ENCODE measurements at regions not wholly inside any gene's neighbourhood (a gene's known extent, or its start where the extent isn't known, plus 50 kb on each side); places are given as distances from the start of the nearest gene placed in this dataset.

DNA sequence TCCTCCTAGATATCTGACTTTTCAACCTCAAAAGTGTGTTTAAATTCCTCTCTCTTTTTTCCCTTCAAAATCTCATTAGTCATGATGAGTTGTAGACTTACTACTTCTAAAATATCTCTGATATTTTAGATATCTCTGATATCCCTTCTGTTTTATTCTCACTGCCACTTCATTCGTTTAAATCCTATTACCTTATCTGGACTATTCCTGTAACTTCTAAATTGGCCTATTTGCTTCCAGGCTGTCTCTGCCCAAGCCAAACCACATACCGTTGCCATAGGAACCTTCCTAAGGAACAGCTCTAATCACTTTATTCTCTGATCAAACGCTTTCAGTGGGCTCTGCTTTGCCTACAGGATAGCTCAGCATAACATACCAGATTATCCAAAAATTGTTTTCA is 333.1 kb upstream of the CHRM3 start:
- no peak overlapping the region for H3K4me3 ChIP-seq (replicated peaks in 1 of 2; ENCODE audit: low read depth in 2 of 2, low read length in 2 of 2)
- no peak for DNase-seq (ENCODE audit: low read depth in 2 of 2)
- TF ChIP-seq, protein P1, sequence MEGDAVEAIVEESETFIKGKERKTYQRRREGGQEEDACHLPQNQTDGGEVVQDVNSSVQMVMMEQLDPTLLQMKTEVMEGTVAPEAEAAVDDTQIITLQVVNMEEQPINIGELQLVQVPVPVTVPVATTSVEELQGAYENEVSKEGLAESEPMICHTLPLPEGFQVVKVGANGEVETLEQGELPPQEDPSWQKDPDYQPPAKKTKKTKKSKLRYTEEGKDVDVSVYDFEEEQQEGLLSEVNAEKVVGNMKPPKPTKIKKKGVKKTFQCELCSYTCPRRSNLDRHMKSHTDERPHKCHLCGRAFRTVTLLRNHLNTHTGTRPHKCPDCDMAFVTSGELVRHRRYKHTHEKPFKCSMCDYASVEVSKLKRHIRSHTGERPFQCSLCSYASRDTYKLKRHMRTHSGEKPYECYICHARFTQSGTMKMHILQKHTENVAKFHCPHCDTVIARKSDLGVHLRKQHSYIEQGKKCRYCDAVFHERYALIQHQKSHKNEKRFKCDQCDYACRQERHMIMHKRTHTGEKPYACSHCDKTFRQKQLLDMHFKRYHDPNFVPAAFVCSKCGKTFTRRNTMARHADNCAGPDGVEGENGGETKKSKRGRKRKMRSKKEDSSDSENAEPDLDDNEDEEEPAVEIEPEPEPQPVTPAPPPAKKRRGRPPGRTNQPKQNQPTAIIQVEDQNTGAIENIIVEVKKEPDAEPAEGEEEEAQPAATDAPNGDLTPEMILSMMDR (IDR thresholded peaks at IDR 0.05; ENCODE audit: low read depth, low read length): no peak

DNA sequence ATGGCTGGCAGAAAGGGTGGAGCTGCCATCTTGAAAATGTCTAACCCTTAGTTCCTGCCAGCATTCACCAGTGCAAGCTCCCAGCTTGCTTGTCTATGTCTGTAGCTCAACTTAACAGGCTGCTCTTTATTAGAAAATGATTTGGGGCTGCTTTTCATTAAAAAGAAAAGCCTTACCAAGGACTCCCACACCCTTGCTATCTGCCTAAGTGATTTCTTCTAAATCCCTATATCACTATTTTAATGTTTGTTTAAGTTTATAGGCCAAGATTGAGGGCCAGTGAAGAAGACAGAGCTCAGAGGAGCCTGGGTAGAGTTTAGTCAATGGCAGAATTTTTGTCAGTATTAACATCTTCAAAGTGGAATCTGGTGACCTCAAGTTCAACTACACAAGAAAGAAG is 336.8 kb upstream of the CHRM3 start:
- no peak for DNase-seq (ENCODE audit: low read depth in 2 of 2)
- H3K4me3 ChIP-seq (replicated peaks in 1 of 2; ENCODE audit: low read depth in 2 of 2, low read length in 2 of 2): no peak overlapping the region
- TF ChIP-seq, protein P1 (IDR thresholded peaks at IDR 0.05; ENCODE audit: low read depth, low read length): no peak

DNA sequence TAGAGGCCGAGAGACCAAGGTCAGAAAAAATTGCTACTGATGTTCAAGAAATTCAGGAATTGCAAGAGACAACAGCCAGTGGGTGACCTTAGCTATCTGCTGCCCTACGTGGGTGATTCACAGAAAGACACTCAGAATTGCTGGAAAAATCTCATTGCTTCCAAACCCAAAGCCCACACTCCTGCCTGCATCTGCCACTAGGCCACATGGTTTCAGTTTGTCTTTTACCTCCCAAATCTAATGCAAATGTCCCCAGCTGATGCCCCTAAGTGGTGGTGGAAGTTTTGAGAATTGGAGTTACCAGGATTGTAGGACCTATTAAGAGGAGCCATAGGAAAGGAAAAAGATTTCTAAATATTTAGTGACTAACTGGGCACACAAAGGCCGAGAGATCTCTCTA is 341.5 kb upstream of the CHRM3 start:
- no peak for DNase-seq (ENCODE audit: low read depth in 2 of 2)
- TF ChIP-seq, protein P1 (IDR thresholded peaks at IDR 0.05; ENCODE audit: low read depth, low read length): no peak
- no peak overlapping the region for H3K4me3 ChIP-seq (replicated peaks in 1 of 2; ENCODE audit: low read depth in 2 of 2, low read length in 2 of 2)

DNA sequence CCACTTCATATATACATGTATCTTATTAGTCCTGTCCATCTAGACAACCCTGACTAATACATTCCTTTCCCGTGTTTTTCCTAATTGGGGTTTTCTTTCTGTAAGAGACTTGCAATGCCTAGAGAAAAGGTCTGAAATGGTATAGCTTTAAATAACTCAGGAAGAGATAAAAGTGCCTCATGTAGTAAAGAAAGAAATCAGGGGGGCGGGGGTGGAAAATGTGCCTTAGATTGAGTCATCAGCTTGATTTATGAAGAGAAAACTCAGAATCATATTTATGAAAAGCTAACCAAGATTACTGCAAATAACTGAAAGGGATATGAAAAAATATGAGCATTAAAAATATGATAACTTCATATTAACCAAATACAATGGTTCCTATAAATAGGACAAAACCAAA is 345.8 kb upstream of the CHRM3 start:
- TF ChIP-seq, protein P1 (IDR thresholded peaks at IDR 0.05; ENCODE audit: low read depth, low read length): no peak
- no peak overlapping the region for H3K4me3 ChIP-seq (replicated peaks in 1 of 2; ENCODE audit: low read depth in 2 of 2, low read length in 2 of 2)

DNA sequence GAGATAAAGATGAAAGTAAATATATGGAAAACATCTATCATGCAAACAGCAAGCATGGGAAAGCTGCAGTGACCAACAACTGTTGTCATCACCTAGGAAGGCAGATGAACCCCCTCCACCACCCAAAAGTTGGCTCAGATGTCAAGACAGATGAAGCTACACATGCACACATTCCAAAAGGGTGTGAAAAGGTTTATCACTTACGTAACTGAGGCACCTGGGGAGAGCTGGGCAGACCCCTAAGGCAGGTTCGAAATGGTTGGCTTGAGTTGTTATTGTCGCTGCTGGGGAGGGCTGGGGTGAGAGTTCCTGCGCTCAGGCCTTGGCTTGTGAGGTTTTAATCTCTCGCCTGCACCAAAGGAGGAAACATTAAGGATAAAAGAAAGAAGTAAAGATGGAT is 355.1 kb upstream of the CHRM3 start:
- TF ChIP-seq, protein P1 (IDR thresholded peaks at IDR 0.05; ENCODE audit: low read depth, low read length): no peak
- H3K4me3 ChIP-seq (replicated peaks in 1 of 2; ENCODE audit: low read depth in 2 of 2, low read length in 2 of 2): no peak overlapping the region
- DNase-seq (ENCODE audit: low read depth in 2 of 2): no peak

More for the DNA sequence above, 345.8 kb upstream of the CHRM3 start:
- no peak for DNase-seq (ENCODE audit: low read depth in 2 of 2)

DNA sequence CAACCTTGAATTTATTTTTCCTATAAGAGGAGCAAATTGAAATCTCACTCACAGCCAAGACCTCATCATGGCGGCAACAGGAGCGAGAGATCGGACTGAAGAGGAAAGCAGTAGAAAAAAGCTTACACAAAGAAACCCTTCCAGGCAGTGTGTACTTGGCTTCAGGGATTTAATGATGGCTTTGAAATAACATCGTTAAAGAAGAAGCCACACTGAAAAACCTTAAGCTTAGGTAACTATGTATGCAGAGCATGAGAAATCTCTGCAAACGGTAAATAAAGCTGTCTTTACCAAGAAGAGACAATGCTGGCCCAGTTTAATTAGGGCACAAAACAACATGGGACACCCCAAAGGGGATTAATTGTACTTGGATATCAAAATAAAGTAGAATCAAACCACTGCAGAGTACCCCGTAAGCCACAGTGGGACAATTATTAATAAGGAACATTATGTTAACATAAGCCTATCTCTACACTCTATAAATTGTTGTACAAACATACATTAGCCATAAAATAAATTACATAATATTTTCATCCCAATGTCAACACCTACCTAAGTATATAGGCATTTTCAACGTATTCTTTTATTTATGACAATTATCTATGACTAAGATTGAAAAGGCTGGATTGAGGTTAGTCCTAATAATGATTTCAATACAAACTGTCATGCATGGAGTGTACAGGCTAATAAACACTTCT is 360.2 kb upstream of the CHRM3 start:
- no peak overlapping the region for H3K4me3 ChIP-seq (replicated peaks in 1 of 2; ENCODE audit: low read depth in 2 of 2, low read length in 2 of 2)
- TF ChIP-seq, protein P1 (IDR thresholded peaks at IDR 0.05; ENCODE audit: low read depth, low read length): no peak

DNA sequence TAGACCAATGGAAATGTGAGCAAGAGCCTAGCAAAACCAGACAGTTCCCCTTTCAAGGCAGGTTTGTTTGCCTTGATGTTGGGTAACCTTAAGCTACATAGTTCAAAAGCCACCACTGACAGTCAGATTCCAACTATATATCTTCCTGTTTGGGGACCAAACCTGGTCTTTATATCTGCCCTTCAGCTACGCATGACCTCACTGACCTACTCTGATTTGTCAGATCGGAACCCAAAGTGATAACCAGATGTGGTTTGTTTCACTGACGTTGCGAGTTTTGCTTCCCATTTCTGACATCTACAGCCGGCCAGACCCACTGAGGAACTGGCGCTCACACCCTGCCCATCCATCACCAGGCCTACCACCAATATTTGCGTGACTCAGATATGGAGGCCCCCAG is 361.1 kb upstream of the CHRM3 start:
- no peak overlapping the region for H3K4me3 ChIP-seq (replicated peaks in 1 of 2; ENCODE audit: low read depth in 2 of 2, low read length in 2 of 2)
- TF ChIP-seq, protein P1 (IDR thresholded peaks at IDR 0.05; ENCODE audit: low read depth, low read length): no peak
- no peak for DNase-seq (ENCODE audit: low read depth in 2 of 2)

More for the DNA sequence above, 360.2 kb upstream of the CHRM3 start:
- DNase-seq (ENCODE audit: low read depth in 2 of 2): no peak

Measured in cardiac fibroblast (primary cell).